Activated CD8-positive, alpha-beta memory T cell treated with anti-CD3 and anti-CD28 coated beads for 24 hours (primary cell): ENCODE measurements at regions not wholly inside any gene's neighbourhood (a gene's known extent, or its start where the extent isn't known, plus 50 kb on each side); places are given as distances from the start of the nearest gene placed in this dataset.

Experiments used
- DNase-seq: peaks from one replicate; pipeline ENCODE4 v3.0.0-alpha.2; 2020

GRCh38 chr4:89665662-89666061 is 171.3 kb downstream of the SNCA start:
- DNase-seq: no peak

GRCh38 chr4:89664521-89664920 is 172.4 kb downstream of the SNCA start:
- no peak for DNase-seq

GRCh38 chr4:89661173-89661899 is 175.6 kb downstream of the SNCA start:
- DNase-seq: no peak

GRCh38 chr4:89660444-89661172 is 176.4 kb downstream of the SNCA start:
- no peak for DNase-seq

GRCh38 chr4:89658701-89659024 is 178.3 kb downstream of the SNCA start:
- DNase-seq: no peak

- no peak for DNase-seq
Measured at GRCh38 chr4:89657931-89658700, 178.8 kb downstream of the SNCA start.

GRCh38 chr4:89653012-89653411 is 183.9 kb downstream of the SNCA start:
- no peak for DNase-seq

- no peak for DNase-seq
Measured at GRCh38 chr4:89645482-89645881, 191.5 kb downstream of the SNCA start.

GRCh38 chr4:89641367-89641687 is 195.6 kb downstream of the SNCA start:
- DNase-seq: no peak

- DNase-seq: no peak
Measured at GRCh38 chr4:89640620-89641366, 196.2 kb downstream of the SNCA start.

GRCh38 chr4:89639395-89639794 is 197.6 kb downstream of the SNCA start:
- no peak for DNase-seq

GRCh38 chr4:89625599-89626293 is 211.2 kb downstream of the SNCA start:
- no peak for DNase-seq

GRCh38 chr4:89619206-89619962 is 217.6 kb downstream of the SNCA start:
- no peak for DNase-seq

GRCh38 chr4:89618151-89618550 is 218.8 kb downstream of the SNCA start:
- no peak for DNase-seq

GRCh38 chr4:89617317-89617716 is 219.6 kb downstream of the SNCA start:
- no peak for DNase-seq

- DNase-seq: no peak
Measured at GRCh38 chr4:89616382-89616781, 220.6 kb downstream of the SNCA start.

- no peak for DNase-seq
Measured at GRCh38 chr4:89615051-89615450, 221.9 kb downstream of the SNCA start.

GRCh38 chr4:89614155-89614554 is 222.8 kb downstream of the SNCA start:
- no peak for DNase-seq

- DNase-seq: no peak
Measured at GRCh38 chr4:89610236-89610635, 226.7 kb downstream of the SNCA start.

GRCh38 chr4:89609756-89610155 is 227.2 kb downstream of the SNCA start:
- DNase-seq: no peak

- no peak for DNase-seq
Measured at GRCh38 chr4:89604951-89605350, 232.0 kb downstream of the SNCA start.

- DNase-seq: no peak
Measured at GRCh38 chr4:89599026-89599425, 237.9 kb downstream of the SNCA start.
